ENCODE measurements at regions not wholly inside any gene's neighbourhood (a gene's known extent, or its start where the extent isn't known, plus 50 kb on each side); places are given as distances from the start of the nearest gene placed in this dataset.

GRCh38 chr7:125892434-125892833 is 962.8 kb upstream of the POT1 start:
- TF ChIP-seq POLR2AphosphoS5 (IDR thresholded peaks at IDR 0.05; ENCODE audit: low read depth, low read length) (no peak), POLR2A (IDR thresholded peaks at IDR 0.05; ENCODE audit: low read depth, low read length) (no peak), TAF1 (IDR thresholded peaks at IDR 0.05; ENCODE audit: borderline replicate concordance, low read depth, low read length) (no peak)
